AG10803 (cell line): ENCODE measurements at regions not wholly inside any gene's neighbourhood (a gene's known extent, or its start where the extent isn't known, plus 50 kb on each side); places are given as distances from the start of the nearest gene placed in this dataset.

Experiments used
- DNase-seq: peaks from one replicate; pipeline ENCODE4 v3.0.0; 2010; ENCODE audit warnings: low read depth
- H3K4me3 ChIP-seq: 2 replicates; pipeline ENCODE4 v1.5.1; 2011; ENCODE audit warnings: mild to moderate bottlenecking, low read length, control low read depth
- CTCF ChIP-seq: conservative IDR thresholded peaks from 2 replicates; pipeline ENCODE4 v1.5.1; 2011; ENCODE audit warnings: mild to moderate bottlenecking, low read length, control low read depth, inconsistent platforms

GRCh38 chr3:166080096-166080495, 242.9 kb upstream of the BCHE start:
- no peak overlapping the region for H3K4me3 ChIP-seq
- no peak for TF ChIP-seq CTCF
- DNase-seq: no peak

GRCh38 chr3:166071831-166072230, 234.6 kb upstream of the BCHE start:
- TF ChIP-seq CTCF: no peak
- H3K4me3 ChIP-seq: no peak overlapping the region
- no peak for DNase-seq

GRCh38 chr3:166064476-166064875, 227.3 kb upstream of the BCHE start:
- H3K4me3 ChIP-seq: no peak overlapping the region
- DNase-seq: no peak
- no peak for TF ChIP-seq CTCF

- TF ChIP-seq CTCF: no peak
- no peak for DNase-seq
- H3K4me3 ChIP-seq: no peak overlapping the region
Observed at GRCh38 chr3:166060789-166061479, 223.7 kb upstream of the BCHE start.

- TF ChIP-seq CTCF: no peak
- H3K4me3 ChIP-seq: no peak overlapping the region
- no peak for DNase-seq
Observed at GRCh38 chr3:166052440-166052839, 215.2 kb upstream of the BCHE start.

- no peak for DNase-seq
- H3K4me3 ChIP-seq: no peak overlapping the region
- TF ChIP-seq CTCF: no peak
Observed at GRCh38 chr3:166029507-166029906, 192.3 kb upstream of the BCHE start.

GRCh38 chr3:166013073-166013679, 176.0 kb upstream of the BCHE start:
- peak; percentile 33 for TF ChIP-seq CTCF
- peak; percentile 1 for DNase-seq
- no peak overlapping the region for H3K4me3 ChIP-seq
